ENCODE measurements at regions not wholly inside any gene's neighbourhood (a gene's known extent, or its start where the extent isn't known, plus 50 kb on each side); places are given as distances from the start of the nearest gene placed in this dataset.

- TF ChIP-seq CTCF (IDR thresholded peaks at IDR 0.05; ENCODE audit: insufficient read depth, low read length) (no peak), POLR2AphosphoS5 (IDR thresholded peaks at IDR 0.05; ENCODE audit: low read depth) (no peak), REST (IDR thresholded peaks at IDR 0.05; ENCODE audit: insufficient replicate concordance, low read depth) (no peak), SPI1 (IDR thresholded peaks at IDR 0.05; ENCODE audit: borderline replicate concordance, low read depth) (no peak), GABPA (IDR thresholded peaks at IDR 0.05; ENCODE audit: low read depth) (no peak)
Observed at GRCh38 chr2:142673836-142674235, 203.6 kb upstream of the KYNU start.

Measured in HL-60 (cell line).